ENCODE measurements at regions not wholly inside any gene's neighbourhood (a gene's known extent, or its start where the extent isn't known, plus 50 kb on each side); places are given as distances from the start of the nearest gene placed in this dataset.
"Not testable (repeated sequence)": the region's sequence is repeated elsewhere in the genome, so short reads cannot be mapped to it uniquely, and the experiment has no call there.

DNA sequence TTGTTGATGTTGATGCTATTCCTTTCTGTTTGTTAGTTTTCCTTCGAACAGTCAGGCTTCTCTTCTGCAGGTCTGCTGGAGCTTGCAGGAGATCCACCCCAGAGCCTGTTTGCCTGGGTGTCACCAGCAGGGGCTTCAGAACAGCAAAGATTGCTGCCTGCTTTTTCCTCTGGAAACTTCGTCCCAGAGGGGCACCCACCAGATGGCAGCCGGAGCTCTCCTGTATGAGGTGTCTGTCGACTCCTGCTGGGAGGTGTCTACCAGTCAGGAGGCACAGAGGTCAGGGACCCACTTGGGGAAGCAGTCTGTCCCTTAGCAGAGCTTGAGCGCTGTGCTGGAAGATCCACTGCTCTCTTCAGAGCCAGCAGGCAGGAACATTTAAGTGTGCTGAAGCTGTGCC, 303.2 kb downstream of the ZIC1 start:
- 81% methylated on average over 4 of the region's 5 CpGs; no CpG with 5 or more reads in 1 of the 2 donors for WGBS, 2 donors
- Histone ChIP-seq H3K4me1 (peaks cover 0 to 4% (median 0%) of the 10 kb centered on the region in 3 donors), H3K27ac (no peak overlapping the region), H3K9me3 (no peaks in the 10 kb centered on the region), H3K27me3 (no peaks in the 10 kb centered on the region), H3K4me3 (no peak overlapping the region), H3K36me3 (no peaks in the 10 kb centered on the region)
- intact Hi-C loops (cut with DNase I), result no loop called here
- TF ChIP-seq POLR2A (IDR thresholded peaks at IDR 0.05), result no peak
- no peak for DNase-seq

DNA sequence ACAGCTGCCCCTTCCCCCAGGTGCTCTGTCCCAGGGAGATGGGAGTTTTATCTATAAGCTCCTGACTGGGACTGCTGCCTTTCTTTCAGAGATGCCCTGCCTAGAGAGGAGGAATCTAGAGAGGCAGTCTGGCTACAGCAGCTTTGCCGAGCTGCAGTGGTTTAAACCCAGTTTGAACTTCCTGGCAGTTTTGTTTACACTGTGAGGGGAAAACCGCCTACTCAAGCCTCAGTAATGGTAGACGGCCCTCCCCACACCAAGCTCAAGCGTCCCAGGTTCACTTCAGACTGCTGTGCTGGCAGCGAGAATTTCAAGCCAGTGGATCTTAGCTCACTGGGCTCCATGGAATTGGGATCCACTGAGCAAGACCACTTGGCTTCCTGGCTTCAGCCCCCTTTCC, 303.6 kb downstream of the ZIC1 start:
- intact Hi-C loops (cut with DNase I); H3K27me3 ChIP-seq; H3K36me3 ChIP-seq; H3K4me1 ChIP-seq; H3K9me3 ChIP-seq; H3K4me3 ChIP-seq; DNase-seq; H3K27ac ChIP-seq: not testable (repeated sequence)
- no CpG with 5 or more reads among the region's 5 CpGs for WGBS, 2 donors

DNA sequence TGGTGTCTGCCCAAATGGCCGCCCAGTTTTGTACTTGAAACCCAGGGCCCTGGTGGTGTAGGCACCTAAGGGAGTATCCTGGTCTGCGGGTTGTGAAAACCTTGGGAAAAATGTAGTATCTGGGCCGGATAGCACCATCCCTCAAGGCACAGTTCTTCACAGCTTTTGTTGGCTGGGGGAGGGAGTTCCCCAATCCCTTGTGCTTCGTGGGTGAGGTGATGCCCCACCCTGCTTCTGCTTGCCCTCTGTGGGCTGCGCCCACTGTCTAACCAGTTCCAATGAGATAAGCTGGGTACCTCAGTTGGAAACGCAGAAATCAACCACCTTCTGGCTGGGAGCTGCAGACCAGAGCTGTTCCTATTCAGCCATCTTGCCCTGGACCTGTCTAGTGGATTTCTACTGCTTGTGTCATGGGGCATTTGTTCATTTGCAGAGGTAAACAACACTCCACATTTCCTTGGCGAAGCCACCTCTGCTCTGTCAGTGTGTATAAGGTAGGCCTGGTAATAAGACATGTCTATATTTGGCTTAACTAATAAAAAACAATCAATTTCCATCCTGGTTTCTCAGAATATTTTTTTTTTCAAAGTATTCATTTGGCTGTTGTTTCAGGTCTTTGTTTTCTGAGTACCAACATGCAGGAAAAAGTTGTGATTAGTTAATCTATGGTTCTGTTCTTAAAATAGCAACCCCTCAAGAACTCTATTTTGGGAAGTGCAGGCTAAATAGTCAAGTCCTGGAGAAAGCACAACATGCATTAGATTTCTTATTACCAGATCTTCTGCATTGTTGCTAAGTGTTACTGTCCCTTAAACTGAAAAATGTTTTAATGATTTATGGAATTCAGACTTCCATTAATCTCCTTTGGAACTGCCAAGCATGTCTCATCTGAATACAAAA, 304.3 kb downstream of the ZIC1 start:
- TF ChIP-seq, protein P1, sequence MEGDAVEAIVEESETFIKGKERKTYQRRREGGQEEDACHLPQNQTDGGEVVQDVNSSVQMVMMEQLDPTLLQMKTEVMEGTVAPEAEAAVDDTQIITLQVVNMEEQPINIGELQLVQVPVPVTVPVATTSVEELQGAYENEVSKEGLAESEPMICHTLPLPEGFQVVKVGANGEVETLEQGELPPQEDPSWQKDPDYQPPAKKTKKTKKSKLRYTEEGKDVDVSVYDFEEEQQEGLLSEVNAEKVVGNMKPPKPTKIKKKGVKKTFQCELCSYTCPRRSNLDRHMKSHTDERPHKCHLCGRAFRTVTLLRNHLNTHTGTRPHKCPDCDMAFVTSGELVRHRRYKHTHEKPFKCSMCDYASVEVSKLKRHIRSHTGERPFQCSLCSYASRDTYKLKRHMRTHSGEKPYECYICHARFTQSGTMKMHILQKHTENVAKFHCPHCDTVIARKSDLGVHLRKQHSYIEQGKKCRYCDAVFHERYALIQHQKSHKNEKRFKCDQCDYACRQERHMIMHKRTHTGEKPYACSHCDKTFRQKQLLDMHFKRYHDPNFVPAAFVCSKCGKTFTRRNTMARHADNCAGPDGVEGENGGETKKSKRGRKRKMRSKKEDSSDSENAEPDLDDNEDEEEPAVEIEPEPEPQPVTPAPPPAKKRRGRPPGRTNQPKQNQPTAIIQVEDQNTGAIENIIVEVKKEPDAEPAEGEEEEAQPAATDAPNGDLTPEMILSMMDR (IDR thresholded peaks at IDR 0.05), result no peak
- TF ChIP-seq POLR2A (IDR thresholded peaks at IDR 0.05), result no peak
- Histone ChIP-seq H3K27me3 (no peaks in the 10 kb centered on the region), H3K4me1 (peaks cover 0 to 4% (median 0%) of the 10 kb centered on the region in 3 donors), H3K4me3 (no peak overlapping the region), H3K36me3 (no peaks in the 10 kb centered on the region), H3K9me3 (no peaks in the 10 kb centered on the region), H3K27ac (no peak overlapping the region)
- WGBS, 2 donors, result 57 to 65% methylated on average over 1 to 4 of the region's 7 CpGs
- intact Hi-C loops (cut with DNase I), result no loop called here
- DNase-seq, result no peak

DNA sequence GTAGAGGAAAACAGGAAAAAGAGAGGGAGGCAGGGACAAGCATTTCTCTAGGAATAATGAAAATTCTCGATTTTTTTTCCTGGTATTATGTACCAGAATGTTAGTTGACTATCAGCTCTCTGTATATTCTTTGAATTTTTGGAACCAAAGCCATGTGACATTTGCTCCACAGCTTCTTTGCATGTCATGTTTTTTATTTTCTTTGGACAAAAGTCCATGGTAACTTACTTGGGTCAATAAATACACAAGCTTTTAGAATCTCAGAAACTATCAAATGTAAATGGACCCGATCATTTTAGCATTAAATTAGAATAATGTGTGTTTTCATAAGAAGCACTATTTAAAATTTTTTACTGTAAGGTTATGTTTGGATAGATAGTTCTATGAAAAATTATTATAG, 320.5 kb downstream of the ZIC1 start:
- Histone ChIP-seq H3K9me3 (no peaks in the 10 kb centered on the region), H3K36me3 (no peaks in the 10 kb centered on the region), H3K4me3 (no peak overlapping the region), H3K27me3 (no peaks in the 10 kb centered on the region), H3K27ac (no peak overlapping the region), H3K4me1 (no peaks in the 10 kb centered on the region)
- DNase-seq, result no peak
- intact Hi-C loops (cut with DNase I), result no loop called here
- TF ChIP-seq, protein P1 (IDR thresholded peaks at IDR 0.05), result no peak
- TF ChIP-seq POLR2A (IDR thresholded peaks at IDR 0.05), result no peak
- 41 to 51% methylated on average over 2 of the region's 2 CpGs for WGBS, 2 donors

DNA sequence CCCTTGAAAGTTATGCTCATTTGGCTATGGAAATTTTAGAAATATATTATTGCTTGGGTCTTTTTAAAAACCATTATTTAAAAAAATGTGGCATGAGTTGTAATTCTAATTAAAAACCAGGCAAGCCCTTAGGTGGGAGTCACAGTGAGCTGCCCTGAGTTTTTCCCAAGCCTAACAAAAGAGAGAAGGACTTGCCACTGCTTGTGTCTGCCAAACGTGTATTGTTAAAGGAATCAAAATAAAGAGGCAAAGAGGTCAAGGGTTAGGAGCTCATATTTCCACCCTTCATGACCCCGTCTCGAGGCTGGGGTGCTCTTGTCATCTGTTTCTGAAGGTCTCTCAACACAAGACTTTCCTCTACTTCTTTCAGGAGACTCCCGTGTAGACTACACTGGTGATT, 321.1 kb downstream of the ZIC1 start:
- intact Hi-C loops (cut with DNase I), result no loop called here
- Histone ChIP-seq H3K27ac (no peak overlapping the region), H3K27me3 (no peaks in the 10 kb centered on the region), H3K4me1 (no peaks in the 10 kb centered on the region), H3K36me3 (no peaks in the 10 kb centered on the region), H3K4me3 (no peak overlapping the region), H3K9me3 (no peaks in the 10 kb centered on the region)
- 16 to 34% methylated on average over 4 of the region's 4 CpGs for WGBS, 2 donors
- TF ChIP-seq, protein P1 (IDR thresholded peaks at IDR 0.05), result no peak
- no peak for TF ChIP-seq POLR2A (IDR thresholded peaks at IDR 0.05)
- no peak for DNase-seq

DNA sequence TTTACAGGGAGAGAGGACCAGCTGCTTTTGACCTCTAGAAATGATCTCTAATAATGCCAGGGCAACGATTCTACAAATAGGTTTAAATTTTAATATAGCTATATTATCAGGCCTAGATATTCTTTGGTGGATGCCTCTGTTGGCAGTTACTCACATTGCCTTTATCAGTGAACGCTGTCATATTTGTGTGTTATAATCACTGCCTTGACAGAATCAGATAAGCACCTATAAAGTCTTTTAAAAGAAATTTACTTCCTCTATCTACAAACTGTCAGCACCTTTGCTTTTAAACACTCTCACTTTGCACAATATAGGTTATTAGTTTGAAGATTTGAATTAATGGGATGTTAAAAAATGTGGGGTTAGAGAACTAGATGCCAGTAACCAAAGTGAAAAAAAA, 324.1 kb downstream of the ZIC1 start:
- no peak for DNase-seq

More for the DNA sequence above, 324.1 kb downstream of the ZIC1 start:
- whole genome bisulfite sequencing, 2 donors, result 47% methylated on average over 2 of the region's 2 CpGs
- no peaks in the 10 kb centered on the region for H3K9me3 ChIP-seq
- H3K27ac ChIP-seq, result no peak overlapping the region
- H3K4me3 ChIP-seq, result no peak overlapping the region
- TF ChIP-seq POLR2A (IDR thresholded peaks at IDR 0.05), result no peak
- TF ChIP-seq, protein P1 (IDR thresholded peaks at IDR 0.05), result no peak
- no peaks in the 10 kb centered on the region for H3K36me3 ChIP-seq
- no peaks in the 10 kb centered on the region for H3K4me1 ChIP-seq
- H3K27me3 ChIP-seq, result no peaks in the 10 kb centered on the region
- intact Hi-C loops (cut with DNase I), result no loop called here

Measured in esophagus squamous epithelium (tissue), 5 donors.